Lung (tissue), 11 donors: ENCODE measurements at regions not wholly inside any gene's neighbourhood (a gene's known extent, or its start where the extent isn't known, plus 50 kb on each side); places are given as distances from the start of the nearest gene placed in this dataset.

Source experiments
- ATAC-seq: fragments of 200-7000 bp; cut with Tn5 transposase; one replicate; pipeline ENCODE4 v1.9.1; 2020; ENCODE audit warnings: moderate number of reproducible peaks; ENCODE audit not compliant: insufficient read depth, low FRiP score
- DNase-seq, 3 donors: peaks; one replicate each; pipeline ENCODE4 v3.0.0-alpha.2; 2013 to 2017
- H3K27ac ChIP-seq, 2 donors: one replicate each; pipeline ENCODE4 v1.5.1; 2013; ENCODE audit warnings: mild to moderate bottlenecking in 2 of 2, moderate library complexity in 2 of 2, control low read depth in 1 of 2, inconsistent platforms in 1 of 2, low read depth in 1 of 2, low read length in 1 of 2
- H3K27me3 ChIP-seq, 3 donors: one replicate each; pipeline ENCODE4 v1.5.1; 2013; ENCODE audit warnings: low read length in 2 of 3; ENCODE audit not compliant: control insufficient read depth in 3 of 3, insufficient read depth in 3 of 3
- H3K36me3 ChIP-seq, 4 donors: one replicate each; pipeline ENCODE4 v1.5.1; 2013; ENCODE audit warnings: low read length in 4 of 4, mild to moderate bottlenecking in 1 of 4, moderate library complexity in 1 of 4; ENCODE audit not compliant: control insufficient read depth in 4 of 4, insufficient read depth in 4 of 4
- H3K4me1 ChIP-seq, 5 donors: one replicate each; pipeline ENCODE4 v1.5.1; 2013; ENCODE audit warnings: low read length in 5 of 5, mild to moderate bottlenecking in 2 of 5, moderate library complexity in 1 of 5; ENCODE audit not compliant: control insufficient read depth in 5 of 5, insufficient read depth in 5 of 5
- H3K4me3 ChIP-seq: one replicate; pipeline ENCODE4 v1.5.1; 2013; ENCODE audit warnings: mild to moderate bottlenecking, control low read depth, moderate library complexity
- H3K9ac ChIP-seq, 2 donors: one replicate each; pipeline ENCODE4 v1.5.1; 2013; ENCODE audit warnings: low read length in 2 of 2, control low read depth in 1 of 2; ENCODE audit not compliant: insufficient read depth in 1 of 2
- H3K9me3 ChIP-seq, 4 donors: one replicate each; pipeline ENCODE4 v1.5.1; 2013; ENCODE audit warnings: low read length in 3 of 4, mild to moderate bottlenecking in 1 of 4, moderate library complexity in 1 of 4; ENCODE audit not compliant: control insufficient read depth in 4 of 4, insufficient read depth in 3 of 4
- WGBS, 2 donors: extraction: QIAGEN DNeasy Blood & Tissue Kit; methylation state at CpG; one replicate each; pipeline ENCODE4 v1.1.7; 2013; 5-methylcytosine and 5-hydroxymethylcytosine counted together
- TF ChIP-seq, protein P1 (sequence below): IDR thresholded peaks from 2 replicates; pipeline ENCODE4 v1.5.1; 2012; ENCODE audit warnings: mild to moderate bottlenecking; ENCODE audit errors: control extremely low read depth, extremely low read depth
- donor health status: control.
- donor health status: control.
- donor health status: Bipolar disorder and iron deficiency.
- donor health status: healthy.
- donor health status: DM: yes; HTN: yes; CAD: no.

DNA sequence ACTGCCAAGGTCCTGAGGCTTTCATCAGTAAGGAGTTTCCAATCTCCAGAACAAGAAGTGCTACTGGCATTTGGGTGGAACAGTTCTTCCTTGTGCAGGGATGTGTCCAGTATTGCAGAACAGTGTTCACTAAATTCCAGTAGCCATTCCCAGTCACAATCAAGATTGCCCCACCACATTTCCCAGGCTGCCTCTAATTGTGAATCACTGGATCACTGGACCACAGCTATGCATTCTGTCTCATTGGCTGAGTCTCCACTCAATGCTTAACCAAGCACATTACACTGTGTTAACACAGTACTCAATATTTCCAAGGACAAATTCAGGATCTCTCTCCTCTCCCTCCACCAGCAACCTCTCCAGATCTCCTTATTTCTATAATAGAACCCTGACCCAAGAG is 160.2 kb upstream of the CCDC150 start:
- Histone ChIP-seq H3K27me3 (no peaks in the 10 kb centered on the region), H3K9me3 (peaks cover 0 to 4% (median 0%) of the 10 kb centered on the region in 4 donors), H3K36me3 (no peaks in the 10 kb centered on the region), H3K4me3 (no peak overlapping the region), H3K4me1 (peaks cover 0 to 8% (median 0%) of the 10 kb centered on the region in 5 donors), H3K27ac (no peak overlapping the region), H3K9ac (no peak overlapping the region)
- TF ChIP-seq, protein P1, sequence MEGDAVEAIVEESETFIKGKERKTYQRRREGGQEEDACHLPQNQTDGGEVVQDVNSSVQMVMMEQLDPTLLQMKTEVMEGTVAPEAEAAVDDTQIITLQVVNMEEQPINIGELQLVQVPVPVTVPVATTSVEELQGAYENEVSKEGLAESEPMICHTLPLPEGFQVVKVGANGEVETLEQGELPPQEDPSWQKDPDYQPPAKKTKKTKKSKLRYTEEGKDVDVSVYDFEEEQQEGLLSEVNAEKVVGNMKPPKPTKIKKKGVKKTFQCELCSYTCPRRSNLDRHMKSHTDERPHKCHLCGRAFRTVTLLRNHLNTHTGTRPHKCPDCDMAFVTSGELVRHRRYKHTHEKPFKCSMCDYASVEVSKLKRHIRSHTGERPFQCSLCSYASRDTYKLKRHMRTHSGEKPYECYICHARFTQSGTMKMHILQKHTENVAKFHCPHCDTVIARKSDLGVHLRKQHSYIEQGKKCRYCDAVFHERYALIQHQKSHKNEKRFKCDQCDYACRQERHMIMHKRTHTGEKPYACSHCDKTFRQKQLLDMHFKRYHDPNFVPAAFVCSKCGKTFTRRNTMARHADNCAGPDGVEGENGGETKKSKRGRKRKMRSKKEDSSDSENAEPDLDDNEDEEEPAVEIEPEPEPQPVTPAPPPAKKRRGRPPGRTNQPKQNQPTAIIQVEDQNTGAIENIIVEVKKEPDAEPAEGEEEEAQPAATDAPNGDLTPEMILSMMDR = no peak
- ATAC-seq (no peak), DNase-seq (no peak)

DNA sequence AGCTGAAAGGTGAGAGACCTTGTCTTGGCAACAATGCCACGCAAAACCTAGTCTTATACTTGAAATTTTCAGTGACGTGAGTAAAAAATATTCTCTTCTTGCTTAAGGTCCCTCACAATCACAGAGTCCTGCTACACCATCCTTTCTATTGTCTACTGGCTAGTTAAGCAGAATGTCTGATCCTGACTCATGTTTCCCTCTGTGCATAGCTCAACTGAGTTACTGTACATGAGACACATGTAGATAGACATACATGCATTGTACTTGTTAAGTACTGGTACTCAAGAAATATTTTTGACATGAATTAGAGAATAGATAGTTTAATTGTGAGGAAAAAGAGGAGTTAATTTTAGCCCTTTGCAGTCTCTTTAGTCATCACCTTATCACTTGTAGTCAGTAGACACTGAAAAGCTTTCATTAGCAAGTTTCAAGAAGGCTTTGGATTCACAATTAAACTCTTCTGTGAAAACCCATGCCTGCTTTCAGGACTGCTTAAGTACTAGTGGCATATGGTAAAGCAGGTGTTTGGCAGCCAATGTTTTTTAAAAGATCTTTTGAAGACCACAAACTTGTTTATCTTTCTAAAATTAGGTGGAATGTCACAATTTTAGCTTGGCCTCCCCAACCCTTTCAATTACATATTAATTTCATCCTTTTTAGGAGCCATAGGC is 158.7 kb upstream of the CCDC150 start:
- Histone ChIP-seq H3K36me3 (no peaks in the 10 kb centered on the region), H3K9ac (no peak overlapping the region), H3K4me3 (no peak overlapping the region), H3K27me3 (no peaks in the 10 kb centered on the region), H3K4me1 (peaks cover 0 to 7% (median 0%) of the 10 kb centered on the region in 5 donors), H3K9me3 (peaks cover 0 to 4% (median 0%) of the 10 kb centered on the region in 4 donors), H3K27ac (no peak overlapping the region)
- no peak for DNase-seq
- no peak for ATAC-seq
- TF ChIP-seq, protein P1 = no peak
- whole genome bisulfite sequencing, 2 donors = 98% methylated on average over 2 of the region's 2 CpGs

DNA sequence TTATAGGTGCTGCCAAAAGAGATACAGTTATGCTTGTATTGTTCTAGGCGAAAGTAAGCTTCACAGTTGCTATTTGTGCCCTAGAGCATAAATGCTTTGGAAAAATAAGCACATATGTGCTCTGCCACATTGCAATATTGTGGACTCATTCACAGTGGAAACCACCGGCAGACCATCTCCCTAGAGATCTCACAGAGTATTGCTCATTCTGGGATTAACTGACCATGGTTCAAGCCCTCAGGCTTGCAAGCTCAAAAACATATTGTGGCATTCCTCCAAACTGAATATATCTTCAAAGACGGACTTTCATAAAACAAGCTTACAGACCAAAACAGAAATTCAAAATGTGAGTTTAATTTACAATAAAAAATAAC is 158.2 kb upstream of the CCDC150 start:
- DNase-seq (no peak), ATAC-seq (no peak)
- TF ChIP-seq, protein P1 = no peak
- Histone ChIP-seq H3K36me3 (no peaks in the 10 kb centered on the region), H3K9ac (no peak overlapping the region), H3K27ac (no peak overlapping the region), H3K4me3 (no peak overlapping the region), H3K9me3 (peaks cover 0 to 4% (median 0%) of the 10 kb centered on the region in 4 donors), H3K27me3 (no peaks in the 10 kb centered on the region), H3K4me1 (peaks cover 0 to 7% (median 0%) of the 10 kb centered on the region in 5 donors)
- 80 to 89% methylated on average over 3 of the region's 3 CpGs for WGBS, 2 donors
